Umbilical cord (tissue), 1 donor: ENCODE measurements at regions not wholly inside any gene's neighbourhood (a gene's known extent, or its start where the extent isn't known, plus 50 kb on each side); places are given as distances from the start of the nearest gene placed in this dataset.
A peak's percentile ranks its signal among the peaks of the same experiment; 100 is the strongest.
"Not testable (repeated sequence)": the region's sequence is repeated elsewhere in the genome, so short reads cannot be mapped to it uniquely, and the experiment has no call there.

Source experiments
- DNase-seq: peaks from one replicate; pipeline ENCODE4 v3.0.0-alpha.2; 2015; ENCODE audit warnings: low spot score

DNA sequence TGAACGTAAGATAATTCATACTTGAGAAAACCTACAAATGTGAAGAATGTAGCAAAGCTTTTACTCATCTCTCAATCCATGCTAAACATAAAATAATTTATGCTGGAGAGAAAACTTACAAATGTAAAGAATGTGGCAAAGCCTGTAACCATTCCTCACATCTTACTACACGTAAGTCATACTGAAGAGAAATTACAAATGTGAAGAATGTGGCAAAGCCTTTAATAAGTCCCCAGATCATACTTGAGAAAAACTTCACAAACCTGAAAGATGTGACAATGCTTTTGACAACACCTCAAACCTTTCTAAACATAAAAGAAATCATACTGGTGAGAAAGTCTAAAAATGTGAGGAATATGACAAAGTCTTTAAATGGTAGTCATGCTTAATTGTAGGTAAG lies 89.4 kb downstream of the ZNF675 start:
- DNase-seq = no peak

DNA sequence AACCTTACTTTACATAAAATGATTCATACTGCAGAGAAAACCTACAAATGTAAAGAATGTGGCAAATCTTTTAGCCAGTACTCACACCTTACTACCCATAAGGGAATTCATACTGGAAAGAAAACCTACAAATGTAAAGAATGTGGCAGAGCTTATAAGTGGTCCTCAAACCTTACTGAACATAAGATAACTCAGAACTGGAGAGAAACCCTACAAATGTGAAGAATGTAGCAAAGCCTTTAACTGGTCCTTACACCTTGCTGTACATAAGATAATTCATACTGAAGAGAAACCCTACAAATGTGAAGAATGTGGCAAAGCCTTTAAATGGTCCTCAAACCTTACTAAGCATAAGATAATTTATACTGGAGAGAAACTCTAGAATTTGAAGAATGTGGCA lies 90.1 kb downstream of the ZNF675 start:
- no peak for DNase-seq

DNA sequence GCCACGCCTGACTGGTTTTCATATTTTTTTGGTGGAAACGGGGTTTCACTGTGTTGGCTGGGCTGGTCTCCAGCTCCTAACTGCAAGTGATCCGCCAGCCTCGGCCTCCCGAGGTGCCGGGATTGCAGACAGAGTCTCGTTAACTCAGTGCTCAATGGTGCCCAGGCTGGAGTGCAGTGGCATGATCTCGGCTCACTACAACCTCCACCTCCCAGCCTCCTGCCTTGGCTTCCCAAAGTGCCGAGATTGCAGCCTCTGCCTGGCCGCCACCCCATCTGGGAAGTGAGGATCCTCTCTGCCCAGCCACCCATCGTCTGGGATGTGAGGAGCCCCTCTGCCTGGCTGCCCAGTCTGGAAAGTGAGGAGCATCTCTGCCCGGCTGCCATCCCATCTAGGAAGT lies 92.7 kb downstream of the ZNF675 start:
- DNase-seq = not testable (repeated sequence)

DNA sequence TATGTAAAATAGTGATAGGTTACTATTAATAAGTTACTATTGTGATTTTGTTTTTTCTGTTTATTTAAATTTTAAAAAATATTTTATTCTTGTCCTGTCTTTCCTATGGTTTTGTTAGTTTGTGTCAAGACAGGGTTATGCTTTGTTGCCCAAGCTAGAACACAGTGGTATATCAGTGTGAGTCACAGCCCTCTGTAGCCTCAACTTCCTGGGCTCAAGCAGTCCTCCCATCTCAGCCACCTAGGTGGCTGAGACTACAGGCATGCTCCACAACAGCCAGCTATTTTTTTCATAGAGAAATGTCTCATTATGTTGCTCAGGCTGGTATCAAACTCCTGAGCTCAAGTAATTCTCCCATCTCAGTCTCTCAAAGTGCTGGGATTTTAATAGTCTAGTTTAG lies 99.5 kb downstream of the ZNF675 start:
- DNase-seq = no peak

DNA sequence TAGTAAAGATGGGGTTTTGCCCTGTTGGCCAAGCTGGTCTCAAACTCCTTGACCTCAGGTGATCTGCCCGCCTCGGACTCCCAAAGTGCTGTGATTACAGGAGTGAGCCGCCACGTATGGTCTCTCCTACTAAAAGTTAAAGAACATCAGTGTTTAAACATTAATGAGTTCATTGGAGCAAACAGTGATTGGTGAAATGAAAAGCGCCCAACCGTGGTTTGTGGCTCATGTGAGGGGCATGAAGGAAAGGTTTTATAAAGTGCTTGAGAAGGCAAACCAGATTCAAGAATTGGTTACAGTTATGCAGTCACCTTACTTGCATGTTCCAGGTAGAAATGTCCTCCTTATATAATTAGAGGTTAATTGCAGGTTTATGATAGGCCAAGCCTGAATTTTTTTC lies 109.5 kb downstream of the ZNF675 start:
- DNase-seq = no peak

DNA sequence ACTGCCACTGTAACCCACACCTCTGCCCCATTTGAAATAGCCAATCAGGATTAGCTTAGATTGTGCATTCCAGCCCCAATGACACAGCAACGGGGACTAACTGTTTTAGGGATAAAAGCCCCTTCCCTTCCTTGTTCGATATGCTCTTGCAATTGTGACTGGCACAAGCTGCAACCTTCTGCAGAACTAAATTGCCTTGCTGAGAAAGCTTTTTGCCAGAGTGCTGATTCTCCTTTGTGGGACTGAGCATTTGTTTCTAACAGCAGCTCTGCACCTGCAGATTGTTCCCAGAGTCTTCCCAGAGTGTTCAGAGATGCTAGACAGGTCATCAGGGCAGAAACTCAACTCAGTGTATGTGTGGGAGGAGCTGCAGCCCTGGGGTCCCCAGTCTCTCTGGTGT lies 115.8 kb downstream of the ZNF675 start:
- no peak for DNase-seq

DNA sequence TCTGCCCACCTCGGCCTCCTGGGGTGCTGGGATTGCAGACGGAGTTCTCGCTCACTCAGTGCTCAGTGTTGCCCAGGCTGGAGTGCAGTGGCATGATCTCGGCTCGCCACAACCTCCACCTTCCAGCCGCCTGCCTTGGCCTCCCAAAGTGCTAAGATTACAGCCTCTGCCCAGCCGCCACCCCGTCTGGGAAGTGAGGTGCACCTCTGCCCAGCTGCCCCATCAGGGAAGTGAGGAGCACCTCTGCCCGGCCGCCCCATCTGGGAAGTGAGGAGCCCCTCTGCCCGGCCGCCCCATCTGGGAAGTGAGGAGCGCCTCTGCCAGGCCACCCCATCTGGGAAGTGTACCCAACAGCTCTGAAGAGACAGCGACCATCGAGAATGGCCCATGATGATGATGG lies 118.9 kb downstream of the ZNF675 start:
- not testable (repeated sequence) for DNase-seq

DNA sequence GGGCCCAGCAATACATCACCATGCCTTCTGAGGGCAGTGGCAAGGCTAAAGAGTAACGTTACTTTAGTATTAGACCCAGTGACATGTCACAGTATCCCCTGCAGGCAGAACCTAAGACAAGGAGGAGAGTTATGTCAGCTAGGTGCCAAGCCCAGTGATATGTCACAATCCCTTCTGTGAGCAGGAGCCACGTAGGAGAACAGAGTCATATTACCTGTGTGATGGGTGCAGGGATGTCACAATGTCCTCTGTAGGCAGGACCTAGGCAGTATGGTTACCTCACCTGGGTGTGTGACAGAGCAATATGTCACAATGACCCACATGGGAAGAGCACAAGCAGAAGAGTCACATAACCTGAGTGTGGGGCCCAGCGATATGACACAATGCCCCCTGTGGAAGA lies 121.8 kb downstream of the ZNF675 start:
- no peak for DNase-seq

DNA sequence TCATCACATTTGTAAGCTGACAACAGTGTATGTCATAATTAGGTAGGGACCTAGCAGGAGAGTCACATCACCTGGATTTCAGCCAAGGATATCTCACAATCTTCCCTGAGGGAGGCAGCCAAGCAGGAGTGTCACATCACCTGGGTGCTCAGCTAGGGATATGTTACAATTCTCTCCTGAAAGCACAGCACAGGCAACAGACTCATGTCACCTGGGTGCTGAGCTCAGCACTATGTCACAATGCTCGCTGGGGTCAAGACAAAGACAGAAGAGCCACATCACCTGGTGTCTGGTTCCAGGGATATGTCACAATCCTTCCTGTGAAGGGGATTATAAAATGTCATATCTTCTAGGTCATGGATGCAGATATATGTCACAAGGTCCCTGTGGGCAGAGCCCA lies 123.7 kb downstream of the ZNF675 start:
- no peak for DNase-seq

DNA sequence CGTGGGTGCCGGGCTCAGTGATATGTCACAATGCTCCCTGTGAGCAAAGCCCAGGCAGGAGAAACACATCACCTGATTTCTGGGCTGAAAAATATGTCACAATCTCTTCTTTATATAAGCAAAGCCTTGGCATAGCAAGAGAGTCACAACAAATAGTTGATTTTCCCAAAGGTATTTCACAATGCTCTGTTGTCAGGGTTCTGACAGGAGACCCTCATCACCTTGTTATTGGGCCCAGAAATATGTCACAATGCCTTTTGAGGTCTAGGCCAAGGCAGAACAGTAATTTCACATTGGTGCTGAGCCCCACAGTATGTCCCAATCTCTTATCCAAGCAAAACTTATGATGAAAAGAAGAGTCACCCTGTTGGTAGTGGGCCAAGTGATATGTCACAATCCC lies 125.7 kb downstream of the ZNF675 start:
- no peak for DNase-seq

DNA sequence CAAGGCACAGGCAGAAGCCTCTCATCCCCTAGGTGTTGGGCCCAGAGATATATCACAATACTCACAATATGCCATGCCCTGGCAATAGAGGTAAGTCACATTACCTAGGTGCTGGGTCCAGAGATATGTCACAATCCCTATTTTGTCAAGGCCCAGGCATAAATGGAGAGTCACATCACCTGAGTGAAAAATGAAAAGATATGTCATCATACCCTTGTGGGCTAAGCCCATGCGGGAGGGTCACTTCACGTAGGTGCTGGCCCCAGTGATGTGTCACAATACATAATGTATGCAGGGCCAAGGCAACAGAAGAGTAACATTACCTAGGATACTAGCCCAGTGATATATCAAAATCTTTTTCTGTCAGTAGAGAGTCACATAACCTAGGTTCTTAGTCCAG lies 127.0 kb downstream of the ZNF675 start:
- DNase-seq = no peak

DNA sequence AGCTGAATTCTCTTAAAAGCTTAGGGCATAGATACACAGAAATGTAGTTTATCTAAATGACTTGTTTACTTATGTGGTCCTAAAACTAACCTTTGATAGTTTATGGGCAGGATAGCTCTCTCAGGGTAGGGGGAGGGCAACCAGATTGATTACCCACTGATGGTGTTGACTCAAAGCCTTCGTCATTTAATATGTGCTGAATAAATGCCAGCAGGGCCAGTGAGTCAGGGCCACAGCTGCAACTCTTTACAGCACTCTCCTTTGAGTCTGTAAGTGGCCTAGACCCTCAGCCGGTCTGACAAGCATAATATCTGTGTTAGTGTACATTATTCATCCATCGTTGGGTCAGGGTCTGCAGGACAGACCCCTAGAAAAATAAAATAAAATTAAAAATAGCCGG lies 128.5 kb downstream of the ZNF675 start:
- DNase-seq = no peak

DNA sequence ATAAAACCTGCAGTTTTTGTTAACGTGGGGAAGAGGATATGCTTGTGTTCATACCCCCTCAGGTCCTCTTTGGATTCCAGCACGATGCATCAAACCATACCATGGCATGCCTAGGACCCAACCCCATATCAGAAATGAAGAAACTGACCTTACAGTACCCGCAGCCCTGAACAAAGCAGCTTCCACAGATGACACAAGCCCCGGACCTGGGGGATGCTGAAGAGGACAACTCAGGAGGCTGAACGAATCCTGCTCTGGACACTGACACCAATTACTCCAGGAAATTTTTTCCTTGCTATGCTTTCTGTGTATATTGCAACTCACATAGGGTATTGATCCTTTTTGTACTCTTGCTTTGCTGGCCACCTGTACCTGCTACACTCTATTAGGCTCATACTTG lies 129.6 kb downstream of the ZNF675 start:
- no peak for DNase-seq

DNA sequence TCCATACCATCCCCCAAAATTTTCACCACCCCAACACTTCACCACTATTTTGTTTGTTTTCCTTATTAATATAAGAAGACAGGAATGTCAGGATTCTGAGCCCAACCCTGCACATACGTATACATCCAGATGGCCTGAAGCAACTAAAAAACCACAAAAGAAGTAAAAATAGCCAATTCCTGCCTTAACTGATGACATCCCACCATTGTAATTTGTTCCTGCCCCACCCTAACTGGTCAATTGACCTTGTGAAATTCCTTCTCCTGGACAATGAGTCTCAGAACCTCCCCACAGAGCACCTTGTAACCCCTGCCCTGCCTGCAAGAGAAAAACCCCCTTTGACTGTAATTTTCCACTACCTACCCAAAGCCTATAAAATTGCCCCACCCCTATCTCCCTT lies 132.5 kb downstream of the ZNF675 start:
- DNase-seq = no peak

DNA sequence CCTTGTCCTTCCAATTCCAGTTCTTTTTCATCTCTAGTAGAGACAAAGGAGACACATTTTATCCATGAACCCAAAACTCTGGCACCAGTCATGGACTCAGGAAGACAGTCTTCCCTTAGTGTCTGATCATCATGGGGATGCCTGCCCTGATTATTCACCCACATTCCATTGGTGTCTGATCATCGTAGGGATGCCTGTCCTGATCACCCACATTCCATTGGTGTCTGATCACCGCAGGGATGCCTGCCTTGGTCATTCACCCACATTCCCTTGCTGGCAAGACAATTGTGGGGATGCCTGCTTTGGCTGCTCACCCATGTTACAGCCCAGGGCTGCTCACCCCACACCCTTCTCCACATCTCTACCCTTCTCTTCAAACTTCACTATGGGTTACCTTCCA lies 136.9 kb downstream of the ZNF675 start:
- peak; percentile 10 for DNase-seq

DNA sequence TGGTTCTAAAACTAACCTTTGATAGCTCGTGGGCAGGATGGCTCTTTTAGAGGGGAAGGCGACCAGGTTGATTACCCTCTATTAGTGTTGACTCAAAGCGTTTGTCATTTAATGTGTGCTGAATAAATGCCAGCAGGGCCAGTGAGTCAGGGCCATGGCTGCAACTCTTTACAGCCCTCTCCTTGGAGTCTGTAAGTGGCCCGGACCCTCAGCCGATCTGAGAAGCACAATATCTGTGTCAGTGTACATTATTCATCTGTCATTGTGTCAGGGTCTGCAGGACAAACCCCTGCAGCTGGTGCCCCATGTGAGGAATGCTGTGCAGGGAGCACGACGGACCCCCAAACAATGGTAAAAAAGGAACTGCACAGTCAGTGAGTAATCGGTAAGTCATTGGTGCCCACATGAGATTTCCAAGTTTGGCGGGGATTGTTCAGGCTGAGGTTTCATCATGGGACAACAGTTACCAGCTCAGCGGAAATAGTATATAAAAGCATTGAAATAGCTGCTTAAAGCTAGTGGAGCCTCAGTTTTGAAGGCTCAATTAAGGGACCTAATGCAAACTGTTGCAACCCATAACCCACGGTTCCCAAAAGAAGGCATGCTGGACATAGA lies 139.1 kb downstream of the ZNF675 start:
- DNase-seq = no peak

DNA sequence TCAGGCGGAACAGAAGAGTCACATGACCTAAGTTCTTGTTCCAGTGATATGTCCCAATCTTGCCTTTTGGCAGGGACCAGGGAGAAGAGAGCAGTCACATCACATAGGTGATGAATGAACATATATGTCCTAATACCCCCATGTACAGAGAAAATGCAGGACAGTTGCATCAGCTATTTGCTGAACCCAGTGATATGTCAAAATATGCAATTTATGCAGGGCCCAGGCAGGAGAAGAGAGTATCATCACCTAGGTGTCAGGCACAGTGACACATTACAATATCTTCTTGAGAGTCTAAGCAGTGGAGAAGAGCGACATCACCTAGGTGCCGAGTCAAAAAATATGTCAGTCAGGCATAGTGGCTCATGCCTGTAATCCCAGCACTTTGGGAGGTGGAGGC lies 139.9 kb downstream of the ZNF675 start:
- no peak for DNase-seq

DNA sequence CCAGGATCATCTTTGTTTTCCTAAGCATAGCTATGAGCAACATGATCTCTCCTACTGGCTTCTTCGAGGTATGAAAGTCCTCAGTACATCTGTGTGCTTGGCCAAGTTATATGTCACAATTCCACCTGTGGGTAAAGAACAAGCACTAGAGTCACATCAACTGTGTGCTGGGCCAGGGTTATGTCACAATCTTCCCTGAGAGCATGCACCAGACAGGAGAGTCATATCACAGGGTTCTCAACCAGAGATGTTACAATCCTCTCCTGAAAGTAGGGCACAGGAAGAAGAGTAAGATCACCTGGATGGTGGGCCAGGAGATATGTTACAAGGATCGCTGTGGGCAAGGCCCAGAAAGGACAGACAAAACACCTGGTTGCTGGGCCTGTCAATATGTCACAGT lies 143.7 kb downstream of the ZNF675 start:
- DNase-seq = no peak

DNA sequence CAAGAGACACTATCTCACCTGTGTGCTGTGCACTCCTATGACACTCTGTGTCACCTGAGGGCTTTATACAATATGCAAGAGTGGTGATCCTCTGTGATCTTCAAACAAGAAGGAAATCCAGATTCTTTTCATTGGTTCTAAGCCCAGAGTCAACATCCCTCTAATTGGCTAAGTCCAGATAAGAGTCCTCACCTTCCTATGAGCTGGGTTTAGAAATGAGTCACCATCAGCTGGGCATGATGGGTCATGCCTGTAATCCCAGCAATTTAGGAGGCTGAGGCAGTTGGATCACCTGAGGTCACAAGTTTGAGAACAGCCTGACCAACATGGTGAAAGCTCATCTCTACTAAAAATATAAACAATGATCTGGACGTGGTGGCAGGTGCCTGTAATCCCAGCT lies 144.4 kb downstream of the ZNF675 start:
- DNase-seq = no peak

DNA sequence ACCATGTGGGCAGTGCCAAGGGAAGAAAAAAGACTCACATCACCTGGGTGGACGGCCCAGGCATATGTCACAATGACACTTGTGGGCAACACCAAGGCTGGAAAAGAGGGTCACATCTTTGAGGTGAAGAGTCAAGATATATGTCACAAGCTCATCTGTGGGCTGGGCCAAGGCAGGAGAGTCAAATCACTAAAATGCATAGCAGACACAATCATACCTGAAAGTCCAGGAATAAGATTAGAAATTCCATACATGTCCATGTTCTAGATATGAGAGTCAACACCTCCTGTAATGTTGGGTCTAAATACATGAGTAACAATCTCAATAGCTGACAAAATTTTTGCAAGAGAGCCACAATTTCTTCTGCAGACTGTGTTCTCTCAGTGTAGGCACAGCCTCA lies 145.0 kb downstream of the ZNF675 start:
- DNase-seq = no peak

DNA sequence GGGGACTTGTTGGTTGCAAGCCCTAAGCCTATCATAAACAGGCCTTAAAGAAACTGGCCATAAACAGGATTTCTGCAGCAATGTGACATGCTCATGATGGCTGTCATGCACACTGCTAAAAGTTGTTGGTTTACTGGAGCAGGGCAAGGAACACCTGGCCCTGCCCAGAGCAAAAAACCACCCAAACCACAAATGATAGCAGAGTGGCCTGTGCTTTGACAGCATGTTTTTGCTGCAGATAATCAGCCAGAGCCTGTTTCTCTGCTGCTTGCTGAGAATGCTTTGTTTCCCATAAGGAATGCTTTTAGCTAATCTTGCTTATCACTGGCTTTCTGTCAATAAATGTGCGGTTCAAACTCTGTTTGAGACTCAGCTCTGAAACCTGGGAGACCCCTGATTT lies 144.9 kb upstream of the ZNF91 start:
- DNase-seq = peak; percentile 2

DNA sequence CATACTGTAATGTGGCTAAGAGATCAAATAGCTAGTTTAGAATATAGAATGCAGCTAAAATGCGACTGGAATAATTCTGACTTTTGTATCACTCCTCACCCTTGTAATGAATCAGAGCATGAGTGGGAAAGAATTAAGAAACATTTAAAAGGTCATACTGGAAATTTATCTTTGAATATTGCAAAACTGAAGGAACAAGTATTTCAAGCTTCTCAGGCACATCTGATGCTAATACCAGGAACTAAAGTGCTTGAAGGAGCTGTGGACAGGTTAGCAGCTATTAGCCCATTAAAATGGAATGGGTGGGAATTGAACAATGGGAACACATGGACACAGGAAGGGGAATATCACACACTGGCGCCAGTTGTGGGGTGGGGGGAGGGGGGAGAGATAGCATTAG lies 144.2 kb upstream of the ZNF91 start:
- DNase-seq = peak; percentile 5

DNA sequence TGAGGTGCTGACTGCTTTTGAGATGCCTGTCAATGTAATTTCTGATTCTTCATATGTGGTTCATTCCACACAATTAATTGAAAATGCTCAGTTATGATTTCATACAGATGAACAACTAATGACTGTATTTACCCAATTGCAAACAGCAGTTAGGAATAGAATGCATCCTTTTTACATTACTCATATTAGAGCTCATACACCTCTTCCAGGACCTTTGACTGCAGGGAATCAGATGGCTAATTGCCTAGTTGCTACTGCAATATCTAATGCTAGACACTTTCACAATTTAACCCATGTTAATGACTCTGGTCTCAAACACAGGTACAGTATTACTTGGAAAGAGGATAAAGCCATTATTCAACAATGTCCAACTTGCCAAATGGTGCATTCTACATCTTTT lies 141.9 kb upstream of the ZNF91 start:
- not testable (repeated sequence) for DNase-seq

DNA sequence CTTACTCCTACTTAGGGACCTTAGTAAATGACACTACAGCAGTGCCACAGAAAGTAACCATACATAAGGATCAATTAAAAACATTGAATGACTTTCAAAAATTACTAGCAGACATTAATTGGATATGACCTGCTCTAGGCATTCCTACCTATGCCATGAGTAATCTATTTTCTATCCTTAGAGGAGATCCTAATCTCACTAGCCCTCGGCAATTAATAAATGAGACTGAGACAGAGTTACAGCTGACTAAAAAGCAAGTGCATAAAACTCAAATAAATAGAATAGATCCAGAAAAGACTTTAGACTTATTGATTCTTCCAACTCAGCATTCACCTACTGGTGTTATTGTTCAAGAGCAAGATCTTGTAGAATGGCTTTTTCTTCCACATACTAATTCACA lies 141.1 kb upstream of the ZNF91 start:
- not testable (repeated sequence) for DNase-seq

DNA sequence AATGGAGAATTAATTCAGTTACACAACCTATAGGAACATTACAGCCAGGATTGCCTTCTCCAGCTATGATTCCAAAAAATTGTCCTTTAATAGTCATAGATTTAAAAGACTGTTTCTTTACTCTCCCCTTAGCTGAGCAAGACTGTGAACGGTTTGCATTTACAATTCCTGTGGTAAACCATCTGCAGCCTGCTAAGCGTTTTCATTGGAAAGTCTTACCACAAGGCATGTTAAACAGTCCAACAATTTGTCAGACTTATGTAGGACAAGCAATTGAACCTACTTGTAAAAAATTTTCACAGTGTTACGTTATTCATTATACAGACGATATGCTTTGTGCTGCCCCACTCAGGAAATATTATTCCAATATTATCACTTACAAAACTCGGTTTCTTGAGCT lies 140.6 kb upstream of the ZNF91 start:
- not testable (repeated sequence) for DNase-seq
